HEK293 (cell line): ENCODE measurements at regions not wholly inside any gene's neighbourhood (a gene's known extent, or its start where the extent isn't known, plus 50 kb on each side); places are given as distances from the start of the nearest gene placed in this dataset.

Experiments
- CTCF ChIA-PET: fragments of 350-600 bp; formaldehyde crosslinking; extraction: SDS; loops from one replicate; lab custom pipeline; 2021; ENCODE audit warnings: antibody characterized with exemption; lab: Yijun Ruan, JAX
- POLR2A ChIA-PET: fragments of 300-600 bp; formaldehyde crosslinking; extraction: SDS; loops from one replicate; lab custom pipeline; 2020; ENCODE audit warnings: antibody characterized with exemption, inconsistent platforms; lab: Yijun Ruan, JAX
- H3K27ac ChIP-seq: fragments of 200-500 bp; sonication (Bioruptor generic); 2 replicates; pipeline ENCODE4 v1.5.1; 2014; ENCODE audit warnings: low read depth, low read length, control low read depth, inconsistent platforms; ENCODE audit errors: extremely low read depth
- H3K36me3 ChIP-seq, 2 experiments: fragments of 200-500 bp in 1 of 2; sonication (Bioruptor generic) in 1 of 2; 1 replicate in 1 of 2; 2 replicates in 1 of 2; pipeline ENCODE4 v1.5.1; 2014 to 2017; ENCODE audit warnings: inconsistent platforms in 2 of 2, low read length in 2 of 2; ENCODE audit not compliant: control insufficient read depth in 2 of 2, insufficient read depth in 1 of 2
- H3K4me1 ChIP-seq: fragments of 200-500 bp; sonication (Bioruptor generic); 2 replicates; pipeline ENCODE4 v1.5.1; 2014; ENCODE audit warnings: mild to moderate bottlenecking, low read length, inconsistent platforms; ENCODE audit not compliant: control insufficient read depth, insufficient read depth
- H3K4me3 ChIP-seq: 2 replicates; pipeline ENCODE4 v1.5.1; 2011; ENCODE audit warnings: low read depth, mild to moderate bottlenecking, control low read depth, low read length, moderate library complexity
- H3K9me3 ChIP-seq: fragments of 200-500 bp; sonication (Bioruptor generic); 2 replicates; pipeline ENCODE4 v1.5.1; 2014; ENCODE audit warnings: low read depth, low read length, inconsistent platforms; ENCODE audit not compliant: control insufficient read depth, insufficient read depth
- HOXC10 ChIP-seq: sonication (generic); formaldehyde crosslinking; IDR thresholded peaks from 2 replicates; pipeline ENCODE4 v1.8.1; 2023; ENCODE audit warnings: mild to moderate bottlenecking, missing genetic modification reagents
- IKZF3 ChIP-seq: fragments of 450-650 bp; IDR thresholded peaks from 2 replicates; pipeline ENCODE4 v1.5.0; 2018; ENCODE audit warnings: missing biosample characterization, mild to moderate bottlenecking, missing genetic modification characterization, moderate library complexity
- REPIN1 ChIP-seq: fragments of 450-650 bp; formaldehyde crosslinking; IDR thresholded peaks from 2 replicates; pipeline ENCODE4 v1.5.1; 2017; ENCODE audit warnings: missing biosample characterization, missing genetic modification characterization, low read depth
- SCRT2 ChIP-seq: fragments of 450-650 bp; formaldehyde crosslinking; IDR thresholded peaks from 2 replicates; pipeline ENCODE4 v1.5.1; 2016; ENCODE audit warnings: missing biosample characterization, missing genetic modification characterization
- ZFP41 ChIP-seq: fragments of 450-650 bp; formaldehyde crosslinking; IDR thresholded peaks from 2 replicates; pipeline ENCODE4 v1.5.1; 2016; ENCODE audit warnings: missing biosample characterization, missing genetic modification characterization, borderline replicate concordance
- ZNF112 ChIP-seq: fragments of 450-650 bp; formaldehyde crosslinking; IDR thresholded peaks from 2 replicates; pipeline ENCODE4 v1.5.0; 2017; ENCODE audit warnings: missing biosample characterization, missing genetic modification characterization
- ZNF175 ChIP-seq: fragments of 450-650 bp; formaldehyde crosslinking; IDR thresholded peaks from 2 replicates; pipeline ENCODE4 v1.5.1; 2016; ENCODE audit warnings: missing biosample characterization, missing genetic modification characterization
- ZNF239 ChIP-seq: fragments of 450-650 bp; formaldehyde crosslinking; IDR thresholded peaks from 2 replicates; pipeline ENCODE4 v1.5.1; 2016; ENCODE audit warnings: missing biosample characterization, missing genetic modification characterization
- ZNF266 ChIP-seq: fragments of 450-650 bp; formaldehyde crosslinking; IDR thresholded peaks from 2 replicates; pipeline ENCODE4 v1.5.1; 2016; ENCODE audit warnings: missing biosample characterization, missing genetic modification characterization, low read depth
- ZNF324 ChIP-seq: fragments of 450-650 bp; formaldehyde crosslinking; IDR thresholded peaks from 2 replicates; pipeline ENCODE4 v1.5.1; 2016; ENCODE audit warnings: missing biosample characterization, missing genetic modification characterization
- ZNF341 ChIP-seq: fragments of 450-650 bp; formaldehyde crosslinking; IDR thresholded peaks from 2 replicates; pipeline ENCODE4; 2016; ENCODE audit warnings: low read depth, missing biosample characterization, missing genetic modification characterization
- ZNF416 ChIP-seq: fragments of 450-650 bp; formaldehyde crosslinking; IDR thresholded peaks from 2 replicates; pipeline ENCODE4 v1.5.1; 2016; ENCODE audit warnings: missing biosample characterization, missing genetic modification characterization
- ZNF48 ChIP-seq: fragments of 450-650 bp; formaldehyde crosslinking; IDR thresholded peaks from 2 replicates; pipeline ENCODE4 v1.5.1; 2016; ENCODE audit warnings: missing biosample characterization, missing genetic modification characterization
- ZNF501 ChIP-seq: fragments of 450-650 bp; formaldehyde crosslinking; IDR thresholded peaks from 2 replicates; pipeline ENCODE4 v1.5.1; 2016; ENCODE audit warnings: missing biosample characterization, missing genetic modification characterization
- ZNF549 ChIP-seq: fragments of 450-650 bp; IDR thresholded peaks from 2 replicates; pipeline ENCODE4 v1.5.1; 2018; ENCODE audit warnings: missing biosample characterization, missing genetic modification characterization, mild to moderate bottlenecking, inconsistent platforms, moderate library complexity
- ZNF571 ChIP-seq: fragments of 450-650 bp; formaldehyde crosslinking; IDR thresholded peaks from 2 replicates; pipeline ENCODE4 v1.5.0; 2017; ENCODE audit warnings: missing biosample characterization, missing genetic modification characterization
- TF ChIP-seq, protein P1 (sequence below): sonication (generic); formaldehyde crosslinking; IDR thresholded peaks from 2 replicates; pipeline ENCODE4 v1.8.1; 2022; ENCODE audit warnings: mild to moderate bottlenecking, moderate library complexity, missing genetic modification reagents
- TF ChIP-seq, protein P2 (sequence below): fragments of 450-650 bp; formaldehyde crosslinking; IDR thresholded peaks from 2 replicates; pipeline ENCODE4 v1.5.1; 2016; ENCODE audit warnings: missing biosample characterization, missing genetic modification characterization
- TF ChIP-seq, protein P3 (sequence below): fragments of 450-650 bp; formaldehyde crosslinking; IDR thresholded peaks from 2 replicates; pipeline ENCODE4 v1.5.1; 2016; ENCODE audit warnings: missing biosample characterization, missing genetic modification characterization

DNA sequence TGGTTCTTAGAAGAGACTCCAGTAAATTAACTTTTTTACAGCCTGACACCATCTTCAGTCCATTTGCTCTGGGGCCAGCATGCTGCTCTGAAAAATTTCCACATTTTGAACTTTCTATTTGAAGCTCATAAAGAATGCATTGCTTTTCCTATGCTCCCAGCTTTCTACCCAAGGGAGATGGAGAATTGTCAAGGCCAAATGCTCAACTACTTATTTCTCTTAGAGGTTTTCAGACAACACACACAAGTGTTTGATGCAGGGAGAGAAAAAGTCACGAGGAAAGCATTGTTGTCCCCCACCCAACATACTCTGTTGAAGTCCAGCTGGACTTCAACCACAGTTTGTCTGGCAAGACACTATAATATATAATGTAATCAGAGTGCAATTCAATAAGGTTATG, 100.3 kb upstream of the CADPS start:
- H3K4me1 ChIP-seq, result no peaks in the 10 kb centered on the region
- H3K9me3 ChIP-seq, result no peaks in the 10 kb centered on the region
- no peaks in the 10 kb centered on the region for H3K36me3 ChIP-seq
- CTCF ChIA-PET, result no interaction called here
- POLR2A ChIA-PET, result no interaction called here
- no peak overlapping the region for H3K27ac ChIP-seq
- TF ChIP-seq ZNF571 (tag by site-specific recombination), result no peak
- TF ChIP-seq, all 188 proteins: peak for 0
- no peak overlapping the region for H3K4me3 ChIP-seq

DNA sequence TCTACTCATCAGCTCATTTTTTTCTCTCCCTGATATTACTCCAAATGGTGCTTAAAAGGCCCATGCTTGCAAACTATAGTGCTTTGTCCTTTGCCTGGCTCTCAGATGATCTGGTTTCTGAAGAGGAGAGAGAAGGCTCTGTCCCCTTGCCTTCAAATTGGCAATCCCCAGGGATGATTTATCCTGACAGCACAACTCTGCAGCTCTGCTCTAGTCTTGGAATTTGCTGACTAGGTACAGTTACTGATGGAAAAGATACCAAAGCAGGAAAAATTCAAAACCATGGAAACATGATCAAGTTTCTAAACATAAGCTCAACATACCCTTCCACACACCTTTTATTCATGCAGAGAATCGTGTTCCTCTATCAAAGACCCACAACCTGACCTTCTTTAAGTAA, 106.7 kb upstream of the CADPS start:
- TF ChIP-seq ZNF266 (tag by site-specific recombination), result no peak
- H3K4me1 ChIP-seq, result no peaks in the 10 kb centered on the region
- no peak overlapping the region for H3K27ac ChIP-seq
- ChIA-PET POLR2A (no interaction called here), CTCF (no interaction called here)
- no peak overlapping the region for H3K4me3 ChIP-seq
- H3K9me3 ChIP-seq, result no peaks in the 10 kb centered on the region
- no peaks in the 10 kb centered on the region for H3K36me3 ChIP-seq

DNA sequence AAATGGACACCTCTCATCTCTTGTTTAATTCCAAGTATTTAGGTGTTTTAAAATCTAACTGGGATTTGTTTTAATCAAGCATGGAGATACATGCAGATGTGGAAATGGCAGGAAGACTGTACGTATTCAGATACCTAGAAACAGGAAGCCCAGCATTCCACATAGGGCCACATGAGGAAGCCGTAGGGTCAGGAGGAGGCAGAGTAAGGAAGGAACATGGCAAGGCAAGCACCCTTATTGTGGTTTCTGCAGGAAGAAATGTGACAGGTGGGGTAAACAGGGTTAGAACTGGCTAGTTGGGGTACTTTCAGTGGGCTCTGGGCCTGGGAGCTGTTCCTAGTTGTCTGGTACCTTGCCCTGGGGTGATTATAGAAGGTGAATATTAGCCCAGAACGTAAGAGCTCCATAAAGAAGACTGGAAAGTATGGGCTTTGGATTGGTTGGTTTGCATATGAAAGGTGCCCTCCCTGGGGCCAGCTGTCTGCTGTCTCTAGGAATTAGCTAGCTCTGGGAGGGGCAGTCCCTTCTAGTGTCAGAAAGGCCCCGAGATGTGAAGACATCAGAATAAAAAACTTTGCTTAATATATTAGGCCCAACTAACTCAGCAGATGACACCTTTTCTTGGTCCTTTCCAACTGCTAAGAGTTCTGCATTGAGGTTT, 107.7 kb upstream of the CADPS start:
- CTCF ChIA-PET, result no interaction called here

DNA sequence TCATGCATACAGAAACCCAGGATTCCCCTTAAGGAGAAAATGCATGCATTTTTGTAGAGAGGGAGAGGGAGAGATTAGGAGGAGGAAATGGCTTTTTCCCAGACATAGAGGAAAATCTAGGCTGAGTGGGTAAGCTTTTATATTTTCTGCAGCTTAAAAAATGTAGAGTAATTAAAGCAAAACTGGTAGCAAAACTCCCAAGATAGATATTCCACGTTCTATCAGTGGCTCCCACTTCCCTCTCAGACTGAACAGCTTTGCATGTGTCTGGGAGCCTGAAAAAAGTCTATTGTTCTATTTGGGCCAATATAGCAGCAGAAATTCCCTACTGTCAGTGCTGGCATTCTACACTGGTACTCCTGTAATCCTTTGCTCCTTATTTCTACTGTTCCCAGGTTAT, 110.8 kb upstream of the CADPS start:
- H3K36me3 ChIP-seq, result no peaks in the 10 kb centered on the region
- no peaks in the 10 kb centered on the region for H3K9me3 ChIP-seq
- no peak overlapping the region for H3K27ac ChIP-seq
- ChIA-PET CTCF (no interaction called here), POLR2A (no interaction called here)
- H3K4me3 ChIP-seq, result no peak overlapping the region
- TF ChIP-seq ZNF112 (tag by site-specific recombination) (no peak), ZNF416 (tag by site-specific recombination) (no peak), ZNF501 (no peak), IKZF3 (tag by site-specific recombination) (no peak), REPIN1 (no peak)
- TF ChIP-seq, protein P1, sequence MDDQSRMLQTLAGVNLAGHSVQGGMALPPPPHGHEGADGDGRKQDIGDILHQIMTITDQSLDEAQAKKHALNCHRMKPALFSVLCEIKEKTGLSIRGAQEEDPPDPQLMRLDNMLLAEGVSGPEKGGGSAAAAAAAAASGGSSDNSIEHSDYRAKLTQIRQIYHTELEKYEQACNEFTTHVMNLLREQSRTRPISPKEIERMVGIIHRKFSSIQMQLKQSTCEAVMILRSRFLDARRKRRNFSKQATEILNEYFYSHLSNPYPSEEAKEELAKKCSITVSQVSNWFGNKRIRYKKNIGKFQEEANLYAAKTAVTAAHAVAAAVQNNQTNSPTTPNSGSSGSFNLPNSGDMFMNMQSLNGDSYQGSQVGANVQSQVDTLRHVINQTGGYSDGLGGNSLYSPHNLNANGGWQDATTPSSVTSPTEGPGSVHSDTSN, result no peak
- H3K4me1 ChIP-seq, result no peaks in the 10 kb centered on the region

More for the DNA sequence above, 107.7 kb upstream of the CADPS start:
- H3K9me3 ChIP-seq, result no peaks in the 10 kb centered on the region
- POLR2A ChIA-PET, result no interaction called here
- H3K4me1 ChIP-seq, result no peaks in the 10 kb centered on the region
- TF ChIP-seq ZNF324 (tag by site-specific recombination) (no peak), ZFP41 (tag by site-specific recombination) (no peak), ZNF48 (tag by site-specific recombination) (no peak), SCRT2 (tag by site-specific recombination) (no peak), HOXC10 (CRISPR knock-in tag) (no peak), ZNF175 (tag by site-specific recombination) (no peak), ZNF239 (tag by site-specific recombination) (no peak), ZNF549 (tag by site-specific recombination) (no peak), ZNF341 (tag by site-specific recombination) (no peak)
- TF ChIP-seq, protein P2, sequence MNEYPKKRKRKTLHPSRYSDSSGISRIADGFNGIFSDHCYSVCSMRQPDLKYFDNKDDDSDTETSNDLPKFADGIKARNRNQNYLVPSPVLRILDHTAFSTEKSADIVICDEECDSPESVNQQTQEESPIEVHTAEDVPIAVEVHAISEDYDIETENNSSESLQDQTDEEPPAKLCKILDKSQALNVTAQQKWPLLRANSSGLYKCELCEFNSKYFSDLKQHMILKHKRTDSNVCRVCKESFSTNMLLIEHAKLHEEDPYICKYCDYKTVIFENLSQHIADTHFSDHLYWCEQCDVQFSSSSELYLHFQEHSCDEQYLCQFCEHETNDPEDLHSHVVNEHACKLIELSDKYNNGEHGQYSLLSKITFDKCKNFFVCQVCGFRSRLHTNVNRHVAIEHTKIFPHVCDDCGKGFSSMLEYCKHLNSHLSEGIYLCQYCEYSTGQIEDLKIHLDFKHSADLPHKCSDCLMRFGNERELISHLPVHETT, result no peak
- TF ChIP-seq, protein P3, sequence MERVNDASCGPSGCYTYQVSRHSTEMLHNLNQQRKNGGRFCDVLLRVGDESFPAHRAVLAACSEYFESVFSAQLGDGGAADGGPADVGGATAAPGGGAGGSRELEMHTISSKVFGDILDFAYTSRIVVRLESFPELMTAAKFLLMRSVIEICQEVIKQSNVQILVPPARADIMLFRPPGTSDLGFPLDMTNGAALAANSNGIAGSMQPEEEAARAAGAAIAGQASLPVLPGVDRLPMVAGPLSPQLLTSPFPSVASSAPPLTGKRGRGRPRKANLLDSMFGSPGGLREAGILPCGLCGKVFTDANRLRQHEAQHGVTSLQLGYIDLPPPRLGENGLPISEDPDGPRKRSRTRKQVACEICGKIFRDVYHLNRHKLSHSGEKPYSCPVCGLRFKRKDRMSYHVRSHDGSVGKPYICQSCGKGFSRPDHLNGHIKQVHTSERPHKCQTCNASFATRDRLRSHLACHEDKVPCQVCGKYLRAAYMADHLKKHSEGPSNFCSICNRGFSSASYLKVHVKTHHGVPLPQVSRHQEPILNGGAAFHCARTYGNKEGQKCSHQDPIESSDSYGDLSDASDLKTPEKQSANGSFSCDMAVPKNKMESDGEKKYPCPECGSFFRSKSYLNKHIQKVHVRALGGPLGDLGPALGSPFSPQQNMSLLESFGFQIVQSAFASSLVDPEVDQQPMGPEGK (tag by site-specific recombination), result no peak
- no peaks in the 10 kb centered on the region for H3K36me3 ChIP-seq
- no peak overlapping the region for H3K4me3 ChIP-seq
- H3K27ac ChIP-seq, result no peak overlapping the region
